Amniotic epithelial cell (primary cell): ENCODE measurements at regions not wholly inside any gene's neighbourhood (a gene's known extent, or its start where the extent isn't known, plus 50 kb on each side); places are given as distances from the start of the nearest gene placed in this dataset.

Experiments used
- DNase-seq: peaks from one replicate; pipeline ENCODE4 v3.0.0-alpha.2; 2010; ENCODE audit warnings: low read depth

DNA sequence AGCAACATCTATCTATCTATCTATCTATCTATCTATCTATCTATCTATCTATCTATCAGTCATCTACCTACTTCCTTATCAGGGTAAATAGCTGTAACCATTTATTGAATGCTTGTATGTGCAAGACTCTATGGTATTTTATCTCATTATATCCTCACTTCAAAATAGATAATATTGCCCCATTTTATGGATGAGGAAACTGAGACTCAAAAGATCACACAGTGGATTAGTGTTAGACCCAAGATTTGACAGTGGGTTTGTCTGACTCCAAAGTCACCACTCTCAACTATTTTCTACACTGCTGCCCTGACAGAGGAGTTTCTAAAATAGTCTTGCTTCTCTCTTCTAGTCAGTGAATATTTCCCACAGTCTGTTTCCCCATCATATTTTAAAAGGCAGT lies 94.3 kb upstream of the NR3C1 start:
- DNase-seq: no peak

DNA sequence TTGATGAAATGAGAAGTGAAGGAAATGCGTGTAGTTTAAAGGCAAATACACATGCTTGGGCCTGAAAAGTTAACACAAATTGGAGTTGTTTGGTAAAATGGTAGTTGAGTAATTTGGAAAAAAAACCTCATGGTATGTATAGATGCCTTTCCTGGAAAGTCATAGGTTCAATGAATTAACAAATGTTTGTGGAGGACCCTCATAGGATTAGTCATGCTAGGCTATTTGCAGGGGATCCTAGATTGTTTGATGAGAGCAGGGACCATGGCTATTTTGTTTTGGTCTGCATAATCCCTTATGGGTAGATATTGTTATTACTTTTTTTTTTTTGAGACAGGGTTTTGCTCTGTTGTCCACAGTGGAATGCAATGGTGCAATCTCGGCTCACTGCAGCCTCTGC lies 93.5 kb upstream of the NR3C1 start:
- DNase-seq: no peak

DNA sequence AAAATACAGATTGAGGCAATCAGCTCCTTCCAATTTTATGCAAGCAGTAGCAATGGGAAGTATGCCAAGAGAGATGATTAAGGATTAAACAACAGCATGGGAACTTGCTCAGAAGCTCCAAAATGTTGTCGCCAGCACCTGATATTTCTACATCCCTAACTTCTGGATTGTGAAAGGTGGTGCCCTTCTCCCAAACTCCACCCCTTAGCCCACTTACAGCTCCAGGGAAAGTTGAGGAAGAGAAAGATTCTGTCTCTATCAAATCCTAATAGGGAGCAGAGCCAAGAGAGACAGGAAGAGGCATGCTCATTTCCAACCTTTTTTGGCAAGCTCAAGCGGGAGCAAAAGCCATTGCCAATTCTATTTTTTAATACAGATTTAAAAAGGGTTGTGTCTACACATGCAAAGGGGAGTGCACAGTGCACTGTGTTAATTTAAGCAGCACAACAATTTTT lies 92.4 kb upstream of the NR3C1 start:
- peak; percentile 72 for DNase-seq

DNA sequence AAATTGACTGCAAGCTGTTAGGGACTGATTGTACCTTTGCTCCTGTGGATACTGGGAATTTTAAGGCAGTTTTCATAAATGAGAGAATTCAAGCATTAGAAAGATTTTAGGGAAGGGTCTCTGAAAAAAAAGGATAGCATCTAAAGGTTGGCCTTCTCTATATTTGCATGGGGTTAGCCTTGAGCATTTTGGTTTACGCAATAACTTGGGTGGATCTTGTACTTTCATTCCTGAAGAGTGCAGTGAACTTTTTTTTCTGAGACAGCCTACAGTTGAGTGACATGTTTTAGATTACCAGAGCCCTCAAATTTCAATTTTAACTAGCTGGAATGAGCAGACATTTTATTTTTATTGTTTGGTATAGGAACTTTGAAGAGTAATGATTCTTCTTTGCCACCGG lies 91.6 kb upstream of the NR3C1 start:
- DNase-seq: peak; percentile 64

DNA sequence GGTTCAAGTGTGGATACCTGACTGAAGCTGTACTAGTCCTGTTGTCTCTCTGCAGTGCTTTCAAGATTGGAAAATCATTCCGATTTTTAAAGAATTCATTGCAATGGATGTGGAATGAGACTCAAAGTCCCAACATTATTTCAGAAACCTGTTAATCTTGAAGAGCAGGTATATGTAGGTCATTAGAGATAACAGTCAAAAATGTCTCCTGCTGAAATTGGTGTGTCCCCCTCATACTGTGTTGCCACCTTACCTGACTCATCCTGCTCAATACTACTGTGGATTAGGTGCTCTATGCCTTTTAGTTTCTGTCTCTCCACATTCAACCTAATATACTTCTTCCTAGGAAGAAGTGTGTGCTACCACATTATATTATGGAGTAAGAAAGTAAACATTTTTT lies 91.1 kb upstream of the NR3C1 start:
- DNase-seq: no peak

DNA sequence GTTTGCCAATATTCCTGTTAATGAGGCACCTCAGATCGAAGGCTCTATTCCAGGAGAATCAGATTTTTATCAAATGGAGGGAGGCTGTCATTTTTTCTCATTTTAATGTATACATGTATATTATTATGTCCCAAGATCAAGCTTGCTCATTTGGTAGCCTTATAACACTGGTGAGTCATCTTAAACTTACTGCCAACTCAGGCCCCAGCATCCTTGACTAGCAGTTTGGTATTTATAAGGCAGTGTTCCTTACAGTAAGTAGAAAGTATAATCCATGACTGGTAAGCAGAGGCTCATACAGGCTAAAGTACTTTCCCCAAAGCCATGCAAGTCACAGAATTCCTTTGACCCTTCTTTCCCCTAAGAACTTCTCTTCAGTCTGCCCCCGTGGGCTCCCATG lies 90.7 kb upstream of the NR3C1 start:
- peak; percentile 74 for DNase-seq

DNA sequence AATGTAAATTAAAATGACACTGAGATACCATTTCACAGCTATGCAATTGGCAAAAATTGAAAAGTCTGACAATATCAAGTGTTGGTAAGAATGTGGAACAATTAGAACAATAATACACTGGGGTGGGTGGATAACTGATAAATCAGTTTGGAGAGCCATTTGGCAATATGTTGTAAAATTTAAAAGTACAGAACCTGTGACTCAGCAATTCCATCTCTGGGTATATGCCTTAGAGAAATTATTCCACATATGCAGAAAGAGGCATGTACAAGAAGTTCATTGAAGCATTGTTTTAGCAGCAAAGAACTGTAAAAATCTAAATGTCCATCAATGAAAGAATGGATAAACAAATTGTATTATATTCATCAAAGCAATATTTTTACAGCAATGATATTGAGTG lies 89.3 kb upstream of the NR3C1 start:
- DNase-seq: no peak

DNA sequence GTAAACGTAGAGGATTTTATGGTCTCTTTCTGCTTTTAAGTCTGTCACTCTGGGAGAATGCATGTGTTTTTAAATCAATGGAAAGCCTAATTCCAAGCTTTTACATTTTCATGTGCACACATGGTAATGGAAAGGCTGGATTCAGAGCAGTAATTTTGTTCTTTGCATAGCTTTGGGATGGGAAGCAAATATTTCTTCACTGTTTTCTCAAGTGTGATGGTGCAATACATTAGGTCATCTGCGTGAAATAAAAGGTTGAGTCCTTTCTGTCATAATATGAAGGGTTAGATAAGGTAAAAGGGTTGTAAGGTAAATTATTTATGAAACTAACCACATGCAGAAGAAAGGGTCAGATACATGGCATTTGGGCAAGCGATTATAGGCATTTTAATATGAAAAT lies 88.2 kb upstream of the NR3C1 start:
- DNase-seq: peak; percentile 81

DNA sequence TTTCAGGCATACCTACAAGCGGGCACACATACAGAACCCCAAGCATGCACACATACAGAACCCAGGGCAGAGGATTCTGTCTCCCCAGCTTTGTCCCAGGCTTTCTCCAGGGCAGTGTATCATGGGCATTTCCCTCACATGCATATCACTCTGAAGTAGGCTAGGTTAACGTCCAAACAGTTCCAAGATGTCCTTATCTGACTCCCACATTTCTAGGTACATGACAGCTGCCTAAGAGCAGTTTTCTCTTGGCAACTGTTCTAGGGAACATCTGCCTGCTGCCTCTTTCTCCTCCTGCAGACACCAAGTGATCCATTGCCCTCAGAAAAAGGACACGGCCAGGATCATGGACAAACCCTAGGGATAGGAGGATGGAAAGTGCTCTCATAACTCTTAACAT lies 84.9 kb upstream of the NR3C1 start:
- peak; percentile 41 for DNase-seq

DNA sequence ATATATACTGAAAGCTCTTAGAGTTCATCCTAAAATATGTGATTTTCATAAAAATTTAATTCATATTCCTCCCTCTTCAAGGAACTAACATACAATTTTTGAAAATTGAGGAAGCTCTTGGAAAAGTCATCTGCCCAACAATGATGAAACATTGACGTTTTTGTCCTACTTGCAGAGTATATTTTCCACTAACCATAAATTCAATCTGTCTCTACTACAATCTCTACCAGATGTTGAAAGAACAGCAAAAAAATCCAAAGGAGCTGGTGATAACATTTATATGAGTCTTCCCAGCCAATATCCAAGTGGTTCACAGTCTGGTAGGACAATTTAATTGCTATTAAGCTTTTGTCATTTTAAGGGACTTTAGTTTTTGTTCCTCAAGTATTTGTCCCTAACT lies 81.1 kb upstream of the NR3C1 start:
- DNase-seq: no peak

DNA sequence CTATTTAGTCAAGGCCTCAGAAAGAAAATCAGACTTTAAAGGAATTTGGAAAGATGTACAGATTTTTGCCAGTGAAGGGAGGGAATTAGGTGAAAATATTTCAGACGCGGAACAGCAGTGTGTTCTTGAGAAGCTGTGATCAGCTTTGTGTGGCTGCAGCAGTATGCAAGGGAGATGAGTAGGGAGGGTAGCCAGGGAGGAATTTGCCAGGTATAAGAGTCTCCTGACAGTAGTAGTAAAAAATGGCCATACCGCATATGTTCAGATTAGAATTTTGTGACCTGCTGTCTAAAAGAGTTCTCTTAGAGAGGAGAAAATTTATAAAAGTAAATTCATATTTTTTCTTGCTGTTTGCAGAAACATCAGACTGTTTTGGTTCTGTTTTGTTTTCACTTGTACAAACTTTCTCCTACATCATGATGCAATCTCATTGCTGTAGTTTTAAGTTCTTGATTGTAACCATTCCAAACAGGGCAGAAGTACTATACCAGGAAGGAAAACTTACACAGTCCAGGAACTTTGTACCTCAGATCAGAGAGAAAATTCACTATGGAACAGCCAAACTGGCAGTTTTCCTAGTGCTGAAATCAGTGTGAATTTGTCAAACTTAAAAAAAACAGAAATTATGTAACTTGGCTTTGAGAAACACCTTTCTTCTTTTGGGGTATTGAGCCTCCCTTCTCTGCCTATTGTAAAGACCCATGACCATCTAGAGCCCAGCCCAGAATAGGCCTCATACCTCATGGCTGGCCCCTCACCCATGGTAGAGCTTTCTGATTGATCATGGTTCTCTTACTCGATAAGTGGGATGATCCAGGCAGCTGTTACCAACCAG lies 78.4 kb upstream of the NR3C1 start:
- peak; percentile 21 for DNase-seq

DNA sequence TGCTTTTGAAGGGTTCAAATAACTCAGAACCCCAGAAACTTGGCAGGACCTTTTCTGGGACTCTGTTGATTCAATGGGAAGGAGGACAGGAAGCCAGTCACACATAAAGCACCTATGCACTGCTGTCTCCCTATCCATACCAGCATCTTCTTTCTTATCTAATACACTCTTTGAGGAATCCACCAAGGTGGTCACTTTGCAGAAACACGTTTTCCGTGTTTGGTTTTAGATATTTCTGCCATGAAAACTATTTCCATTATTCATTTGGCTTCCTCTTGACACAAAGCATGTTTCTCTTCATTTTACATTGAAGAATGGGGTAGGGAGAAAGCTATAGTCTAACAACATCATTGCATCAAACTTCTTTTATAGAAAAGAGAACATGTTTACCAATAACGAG lies 76.5 kb upstream of the NR3C1 start:
- no peak for DNase-seq

DNA sequence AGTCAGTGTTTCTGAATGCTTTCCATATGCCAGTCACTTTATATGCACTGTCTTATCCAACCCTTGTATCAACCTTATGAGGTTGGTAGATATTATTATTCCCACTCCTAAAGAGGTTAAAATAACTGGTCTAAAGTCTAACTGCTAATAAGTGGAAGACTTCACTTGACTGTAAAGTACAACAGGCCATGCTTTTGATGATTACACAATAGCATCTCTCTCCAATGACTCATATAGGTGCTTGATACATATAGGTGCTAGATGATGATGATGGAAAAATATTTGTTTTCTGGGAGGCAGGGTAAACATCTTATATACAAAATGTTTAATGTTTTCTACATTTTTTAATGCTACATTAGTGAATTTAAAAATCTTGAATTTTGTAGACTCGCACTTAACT lies 75.9 kb upstream of the NR3C1 start:
- peak; percentile 64 for DNase-seq

DNA sequence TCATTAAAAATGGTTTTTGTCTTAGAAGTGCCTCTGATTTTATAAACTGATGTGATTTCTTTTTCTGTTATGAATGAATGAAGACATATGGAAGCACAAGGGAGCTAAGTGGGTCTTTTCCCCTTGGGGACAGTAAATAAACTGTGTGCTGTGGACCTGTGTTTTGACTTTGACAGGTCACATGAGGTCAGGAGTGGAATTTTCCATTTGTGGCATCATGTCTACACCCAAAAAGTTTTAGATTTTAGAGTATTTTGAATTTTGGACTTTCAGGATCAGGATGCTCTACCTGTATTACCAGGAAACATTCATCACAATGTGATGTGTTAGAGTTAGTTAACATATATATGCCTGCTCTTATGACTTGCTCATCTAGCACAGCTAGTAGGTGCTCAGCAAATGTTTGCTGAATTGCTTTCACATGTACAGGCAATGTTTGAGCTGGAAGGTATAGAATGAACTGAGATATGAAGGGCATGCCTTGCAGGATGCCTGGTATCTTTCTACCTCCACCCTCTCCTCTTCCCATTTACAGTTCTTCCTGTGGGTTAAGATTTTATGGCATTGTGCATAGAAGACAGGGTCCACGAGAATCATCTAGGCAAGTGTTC lies 73.2 kb upstream of the NR3C1 start:
- no peak for DNase-seq

DNA sequence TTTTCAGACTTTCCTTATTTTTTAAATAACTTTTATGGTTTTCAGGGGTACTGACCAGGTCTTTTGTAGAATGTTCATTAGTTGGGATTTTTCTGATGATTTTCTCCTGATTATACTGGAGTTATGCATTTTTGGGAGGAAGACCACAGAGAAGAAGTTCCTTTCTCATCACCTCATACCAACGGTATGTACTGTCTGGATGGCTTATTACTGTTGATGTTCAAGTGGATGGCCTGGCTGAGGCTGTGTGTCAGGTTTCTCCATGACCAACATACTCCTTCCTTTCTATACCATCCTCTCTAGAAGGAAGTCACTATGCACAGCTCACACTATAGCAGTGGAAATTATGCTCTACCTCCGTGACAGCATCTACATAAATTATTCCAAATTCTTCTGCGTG lies 71.1 kb upstream of the NR3C1 start:
- no peak for DNase-seq

DNA sequence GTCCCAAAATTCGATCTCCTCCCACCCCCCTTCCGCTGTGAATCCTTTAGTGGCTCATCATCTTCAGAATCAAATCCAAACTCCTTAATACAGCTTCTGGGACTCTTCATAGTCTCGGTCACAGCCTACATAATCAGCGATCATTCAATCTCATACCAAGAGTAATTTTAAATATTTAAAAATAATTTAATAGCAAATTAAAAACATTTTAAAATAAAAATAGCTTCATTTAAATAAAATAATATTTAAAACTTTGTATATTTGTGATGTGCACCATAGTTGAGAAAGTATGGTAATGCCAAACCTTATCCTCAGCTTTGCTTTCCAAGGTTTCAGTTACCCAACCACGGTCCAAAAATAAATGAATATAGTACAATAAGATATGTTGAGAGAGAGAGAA lies 70.0 kb upstream of the NR3C1 start:
- no peak for DNase-seq

DNA sequence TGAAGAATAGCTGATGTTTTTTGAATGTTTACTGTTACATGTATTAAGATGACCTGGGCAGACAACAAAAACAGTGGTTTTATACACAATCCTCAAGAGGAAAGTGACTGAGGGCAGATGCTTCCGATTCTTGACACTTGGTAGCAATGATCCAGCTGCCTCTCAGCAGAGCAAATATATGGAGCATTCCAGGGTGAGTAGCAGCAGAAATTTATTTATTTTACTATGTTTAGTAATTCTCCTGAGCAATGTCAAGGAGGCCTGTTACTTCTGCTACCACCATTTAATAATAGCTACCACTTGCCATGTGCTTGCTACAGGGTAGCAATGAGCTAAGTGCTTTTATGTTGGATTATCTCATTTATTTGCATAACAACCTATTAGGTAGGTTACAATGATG lies 69.1 kb upstream of the NR3C1 start:
- DNase-seq: no peak

DNA sequence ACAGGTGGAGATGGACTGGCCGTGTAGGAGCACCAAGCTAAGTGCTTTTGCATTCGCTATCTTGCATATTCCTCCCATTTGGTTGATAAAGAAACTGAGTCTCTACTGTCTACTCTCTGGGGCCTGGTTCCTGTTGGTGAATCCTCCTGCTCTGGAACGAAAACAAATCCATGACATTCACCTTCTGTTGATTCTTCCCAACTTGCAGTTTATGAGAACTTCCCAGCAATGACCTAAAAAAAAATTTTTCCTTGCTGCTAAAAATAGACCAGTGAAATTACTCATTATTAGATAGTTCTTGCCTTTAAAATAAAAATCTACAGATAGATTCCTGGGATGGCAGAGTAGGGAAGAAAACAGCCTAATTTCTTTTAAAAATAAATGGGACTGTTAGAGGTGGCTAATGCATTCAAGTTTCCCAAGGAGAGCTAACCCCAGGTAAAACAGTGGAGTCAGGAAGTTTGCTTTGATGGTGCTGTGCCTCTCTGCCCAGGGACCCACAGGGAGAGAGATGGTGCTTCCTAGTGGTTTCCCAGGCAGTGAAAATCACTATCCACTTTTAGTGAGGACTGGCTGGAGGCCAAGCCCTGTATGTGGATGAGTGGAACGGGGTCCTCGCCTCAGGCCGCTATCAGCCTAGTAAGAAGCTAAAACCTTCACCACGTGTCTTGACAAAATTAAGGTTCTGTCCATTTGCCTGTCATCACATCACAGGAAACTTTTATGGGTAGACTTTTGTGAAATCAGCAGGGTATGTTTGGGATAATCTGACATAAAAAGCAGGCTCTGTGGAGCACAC lies 68.4 kb upstream of the NR3C1 start:
- DNase-seq: no peak

DNA sequence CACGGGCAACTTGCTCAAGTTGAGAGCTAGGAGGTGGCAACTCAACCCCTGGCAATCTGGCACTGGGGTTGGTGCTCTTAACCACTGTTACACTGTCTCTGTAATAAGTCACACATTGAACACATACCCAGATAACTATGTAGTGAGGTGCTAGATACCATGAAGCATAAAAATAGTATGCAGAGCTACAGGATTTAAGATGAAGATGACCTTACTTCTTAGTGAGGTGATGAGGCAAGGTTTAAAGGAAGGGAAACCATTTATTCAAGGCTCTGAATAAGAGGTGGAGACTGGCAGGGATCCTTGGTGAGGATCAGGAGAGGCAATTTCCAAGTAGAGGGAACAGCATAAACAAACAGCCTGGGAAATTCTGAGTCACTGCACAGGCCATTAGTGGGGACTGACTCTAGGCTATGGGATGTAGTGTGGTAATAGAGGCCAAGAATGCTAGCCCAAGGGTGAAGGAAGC lies 67.6 kb upstream of the NR3C1 start:
- DNase-seq: peak; percentile 74

DNA sequence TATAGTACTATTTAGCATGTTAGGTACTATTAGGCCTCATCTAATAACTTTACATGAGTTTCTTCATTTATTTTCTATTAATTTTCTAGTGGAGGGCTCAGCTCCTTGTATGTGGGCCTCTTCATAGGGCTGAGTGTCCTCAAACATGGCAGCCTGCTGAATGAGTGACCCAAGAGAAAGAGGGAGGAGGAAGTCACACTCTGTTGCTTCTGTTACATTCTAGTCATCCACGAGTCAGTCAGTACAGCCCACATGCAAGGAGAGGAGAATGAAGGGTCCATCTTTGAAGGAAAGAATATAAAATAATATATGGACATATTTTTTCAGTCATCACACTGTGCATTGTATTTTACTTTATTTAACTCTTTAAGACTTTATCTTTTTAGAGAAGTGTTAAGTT lies 66.6 kb upstream of the NR3C1 start:
- DNase-seq: no peak

DNA sequence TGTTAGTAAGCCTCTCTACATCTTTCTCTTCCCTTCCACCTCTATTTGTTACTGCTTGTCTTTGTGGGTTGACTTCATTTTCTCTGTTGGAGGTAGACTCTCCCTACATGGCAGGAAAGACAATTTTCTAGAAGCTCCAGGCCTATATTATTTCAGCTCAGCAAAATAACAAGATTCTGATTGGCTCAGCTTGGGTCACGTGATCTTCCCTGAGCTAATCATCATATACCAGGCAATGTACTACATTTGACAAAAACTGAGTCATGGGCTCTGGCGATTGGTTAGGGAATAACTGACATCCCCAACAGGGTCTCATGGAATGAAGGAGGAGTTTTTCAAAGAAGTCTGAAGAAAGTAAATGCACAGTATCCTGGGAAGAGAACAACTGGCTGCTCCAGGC lies 65.6 kb upstream of the NR3C1 start:
- DNase-seq: no peak

DNA sequence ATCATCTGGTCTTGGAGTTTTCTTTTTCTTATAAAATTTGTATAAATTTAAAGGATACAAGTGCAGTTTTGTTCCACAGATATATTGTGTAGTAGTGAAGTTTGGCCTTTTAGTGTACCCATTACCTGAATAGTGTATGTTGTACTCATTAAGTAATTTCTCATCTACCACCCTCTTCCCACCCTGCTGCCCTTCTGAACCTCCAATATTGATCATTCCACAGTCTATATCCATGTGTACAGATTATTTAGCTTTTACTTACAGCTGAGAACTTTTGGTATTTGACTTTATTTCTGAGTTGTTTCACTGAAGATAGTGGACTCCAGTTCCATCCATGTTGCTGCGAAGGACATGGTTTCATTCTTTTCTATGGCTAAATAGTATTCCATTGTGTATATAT lies 63.1 kb upstream of the NR3C1 start:
- no peak for DNase-seq
